ENCODE measurements at regions not wholly inside any gene's neighbourhood (a gene's known extent, or its start where the extent isn't known, plus 50 kb on each side); places are given as distances from the start of the nearest gene placed in this dataset.
A peak's percentile ranks its signal among the peaks of the same experiment; 100 is the strongest.

GRCh38 chr10:105844676-105845570 is 1203.8 kb downstream of the SORCS3 start:
- no peaks in the 10 kb centered on the region for H3K9me3 ChIP-seq
- no peak for TF ChIP-seq Cebpa-rat (IDR thresholded peaks at IDR 0.05)
- H3K9ac ChIP-seq: no peak overlapping the region
- H3K27me3 ChIP-seq: no peaks in the 10 kb centered on the region
- no peaks in the 10 kb centered on the region for H4K20me1 ChIP-seq
- H3K27ac ChIP-seq: no peak overlapping the region
- peaks cover 11% of the 10 kb centered on the region for H3K4me1 ChIP-seq
- H3K4me3 ChIP-seq: no peak overlapping the region
- no peak overlapping the region for H3K4me2 ChIP-seq
- no peaks in the 10 kb centered on the region for H3K36me3 ChIP-seq

- no peak overlapping the region for H3K4me3 ChIP-seq
- H3K4me1 ChIP-seq: peaks cover 11% of the 10 kb centered on the region
- H3K36me3 ChIP-seq: no peaks in the 10 kb centered on the region
- no peaks in the 10 kb centered on the region for H4K20me1 ChIP-seq
- TF ChIP-seq Cebpa-rat (IDR thresholded peaks at IDR 0.05): no peak
- peak overlapping the region; percentile 10; the same call in 1 of the 2 replicates for H3K4me2 ChIP-seq
- H3K9ac ChIP-seq: no peak overlapping the region
- no peaks in the 10 kb centered on the region for H3K9me3 ChIP-seq
- no peak overlapping the region for H3K27ac ChIP-seq
- H3K27me3 ChIP-seq: no peaks in the 10 kb centered on the region
Measured at GRCh38 chr10:105844241-105844640, 1203.2 kb downstream of the SORCS3 start.

DNA sequence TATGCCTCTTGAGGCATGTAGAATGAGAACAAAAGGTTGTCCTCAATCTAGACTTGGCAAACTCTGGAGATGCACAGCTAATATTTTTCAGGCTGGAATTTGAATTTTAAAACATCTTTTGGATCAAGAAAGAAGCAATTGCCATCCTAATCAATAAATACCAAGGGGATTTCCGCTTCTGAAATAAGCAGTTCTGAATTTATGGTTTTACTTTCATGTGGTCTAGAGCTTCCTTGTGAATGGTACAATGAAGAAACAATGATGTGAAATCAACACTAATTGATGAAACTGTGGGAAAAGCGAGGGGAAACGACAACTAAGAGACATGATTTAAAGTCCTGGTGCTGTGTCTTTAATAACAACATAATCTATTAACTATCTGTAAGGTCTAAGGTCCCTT is 1202.7 kb downstream of the SORCS3 start:
- H3K36me3 ChIP-seq: no peaks in the 10 kb centered on the region
- H4K20me1 ChIP-seq: no peaks in the 10 kb centered on the region
- peaks cover 11% of the 10 kb centered on the region for H3K4me1 ChIP-seq
- no peak overlapping the region for H3K4me3 ChIP-seq
- peak overlapping the region; percentile 10; the same call in 1 of the 2 replicates for H3K4me2 ChIP-seq
- H3K9me3 ChIP-seq: no peaks in the 10 kb centered on the region
- H3K27me3 ChIP-seq: no peaks in the 10 kb centered on the region
- H3K9ac ChIP-seq: no peak overlapping the region
- TF ChIP-seq Cebpa-rat (IDR thresholded peaks at IDR 0.05): no peak
- no peak overlapping the region for H3K27ac ChIP-seq

GRCh38 chr10:105840288-105840770 is 1199.2 kb downstream of the SORCS3 start:
- Histone ChIP-seq H3K27ac (no peak overlapping the region), H3K27me3 (no peaks in the 10 kb centered on the region), H4K20me1 (no peaks in the 10 kb centered on the region), H3K9ac (no peak overlapping the region), H3K9me3 (no peaks in the 10 kb centered on the region), H3K4me3 (no peak overlapping the region), H3K4me2 (no peak overlapping the region), H3K4me1 (peaks cover 24% of the 10 kb centered on the region), H3K36me3 (no peaks in the 10 kb centered on the region)
- TF ChIP-seq Cebpa-rat (IDR thresholded peaks at IDR 0.05): no peak

- no peak for TF ChIP-seq Cebpa-rat (IDR thresholded peaks at IDR 0.05)
- peak overlapping the region; percentile 66 for H3K4me2 ChIP-seq
Measured at GRCh38 chr10:105838392-105838791, 1197.3 kb downstream of the SORCS3 start.

DNA sequence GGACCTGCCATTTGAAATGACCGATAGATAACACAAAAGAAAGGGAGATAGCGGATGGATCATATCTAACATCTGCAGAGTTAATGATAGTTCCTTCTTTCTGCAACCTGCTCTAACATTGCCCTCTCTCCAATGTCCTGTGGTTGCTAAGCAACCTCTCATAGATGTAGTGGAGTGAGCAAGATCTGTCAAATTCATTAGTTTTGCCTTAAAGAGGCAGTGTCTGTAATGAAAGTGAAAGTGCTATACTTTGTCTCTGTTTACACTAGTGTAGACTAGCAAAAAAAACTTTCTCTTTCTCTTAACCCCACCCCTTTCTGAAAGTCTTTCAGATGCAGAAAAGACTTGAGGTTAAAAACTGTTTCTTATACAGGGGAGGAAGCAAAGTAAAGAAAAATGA is 1196.9 kb downstream of the SORCS3 start:
- H3K9ac ChIP-seq: no peak overlapping the region
- H3K4me3 ChIP-seq: peak overlapping the region; percentile 14; the same call in 1 of the 2 replicates
- no peaks in the 10 kb centered on the region for H3K36me3 ChIP-seq
- H3K4me2 ChIP-seq: peak overlapping the region; percentile 66
- no peak overlapping the region for H3K27ac ChIP-seq
- no peaks in the 10 kb centered on the region for H4K20me1 ChIP-seq
- TF ChIP-seq Cebpa-rat (IDR thresholded peaks at IDR 0.05): no peak
- H3K4me1 ChIP-seq: peaks cover 13% of the 10 kb centered on the region; the same call in 1 of the 2 replicates
- H3K27me3 ChIP-seq: no peaks in the 10 kb centered on the region
- H3K9me3 ChIP-seq: no peaks in the 10 kb centered on the region

More at GRCh38 chr10:105838392-105838791, 1197.3 kb downstream of the SORCS3 start:
- no peaks in the 10 kb centered on the region for H4K20me1 ChIP-seq
- H3K9me3 ChIP-seq: no peaks in the 10 kb centered on the region
- no peaks in the 10 kb centered on the region for H3K27me3 ChIP-seq
- H3K27ac ChIP-seq: no peak overlapping the region
- H3K4me1 ChIP-seq: peaks cover 13% of the 10 kb centered on the region; the same call in 1 of the 2 replicates
- H3K4me3 ChIP-seq: peak overlapping the region; percentile 14; the same call in 1 of the 2 replicates
- H3K36me3 ChIP-seq: no peaks in the 10 kb centered on the region
- H3K9ac ChIP-seq: no peak overlapping the region

GRCh38 chr10:105834261-105835059 is 1193.4 kb downstream of the SORCS3 start:
- Histone ChIP-seq H4K20me1 (no peaks in the 10 kb centered on the region), H3K4me2 (no peak overlapping the region), H3K4me1 (peaks cover 13% of the 10 kb centered on the region; the same call in 1 of the 2 replicates), H3K36me3 (no peaks in the 10 kb centered on the region), H3K9ac (no peak overlapping the region), H3K9me3 (no peaks in the 10 kb centered on the region), H3K4me3 (no peak overlapping the region), H3K27ac (no peak overlapping the region), H3K27me3 (no peaks in the 10 kb centered on the region)
- TF ChIP-seq Cebpa-rat (IDR thresholded peaks at IDR 0.05): no peak

DNA sequence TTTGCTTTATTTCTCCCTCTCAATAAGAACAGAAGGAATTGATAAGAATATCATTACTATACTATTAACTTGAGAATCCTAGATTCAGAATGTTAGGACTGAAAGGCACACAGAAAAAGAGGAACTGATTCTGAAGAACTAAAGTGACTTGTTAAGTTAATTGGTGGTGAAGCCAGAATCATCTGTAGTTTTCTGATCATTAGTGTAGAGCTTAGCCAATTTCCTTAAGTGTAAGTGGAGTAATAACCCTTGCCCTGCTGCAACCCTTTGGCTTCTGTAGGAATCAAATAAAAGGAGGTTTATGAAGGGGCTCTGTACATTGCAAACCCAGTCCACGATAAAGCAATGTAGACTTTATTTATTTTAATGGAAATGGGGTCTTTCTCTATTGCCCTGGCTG is 1186.0 kb downstream of the SORCS3 start:
- Histone ChIP-seq H3K4me2 (no peak overlapping the region), H3K36me3 (no peaks in the 10 kb centered on the region), H4K20me1 (no peaks in the 10 kb centered on the region), H3K27ac (no peak overlapping the region), H3K27me3 (no peaks in the 10 kb centered on the region), H3K9me3 (peaks cover 5% of the 10 kb centered on the region; the same call in 1 of the 2 replicates), H3K4me3 (no peak overlapping the region), H3K4me1 (no peaks in the 10 kb centered on the region), H3K9ac (no peak overlapping the region)
- TF ChIP-seq Cebpa-rat (IDR thresholded peaks at IDR 0.05): no peak

GRCh38 chr10:105807935-105808587 is 1167.0 kb downstream of the SORCS3 start:
- no peak for TF ChIP-seq Cebpa-rat (IDR thresholded peaks at IDR 0.05)
- H3K27ac ChIP-seq: no peak overlapping the region
- H3K4me3 ChIP-seq: no peak overlapping the region

More at GRCh38 chr10:105807935-105808587, 1167.0 kb downstream of the SORCS3 start:
- Histone ChIP-seq H4K20me1 (no peaks in the 10 kb centered on the region), H3K9me3 (no peaks in the 10 kb centered on the region), H3K9ac (no peak overlapping the region), H3K4me1 (no peaks in the 10 kb centered on the region), H3K27me3 (no peaks in the 10 kb centered on the region), H3K36me3 (no peaks in the 10 kb centered on the region), H3K4me2 (no peak overlapping the region)

All from BLaER1 (cell line).